GM23338 (cell line): ENCODE measurements at regions not wholly inside any gene's neighbourhood (a gene's known extent, or its start where the extent isn't known, plus 50 kb on each side); places are given as distances from the start of the nearest gene placed in this dataset.

Experiments used
- ATAC-seq: fragments of 200-7000 bp; cut with Tn5 transposase; 3 replicates; pipeline ENCODE4 v1.9.1; 2020
- DNase-seq: peaks from one replicate; pipeline ENCODE4 v3.0.0-alpha.2; 2015; ENCODE audit warnings: low spot score
- H2AFZ ChIP-seq: fragments of 200-600 bp; sonication (generic); 2 replicates; pipeline ENCODE4 v1.8.0; 2016; ENCODE audit warnings: antibody characterized with exemption, mild to moderate bottlenecking, moderate library complexity
- H3F3A ChIP-seq: fragments of 200-600 bp; sonication (generic); replicated peaks from 2 replicates; pipeline ENCODE4 v1.8.0; 2017; ENCODE audit warnings: antibody characterized with exemption, mixed run types, low read depth
- H3K27ac ChIP-seq: fragments of 200-600 bp; sonication (generic); 2 replicates; pipeline ENCODE4 v1.6.1; 2016; ENCODE audit warnings: low read depth
- H3K27me3 ChIP-seq: fragments of 200-600 bp; sonication (generic); 2 replicates; pipeline ENCODE4 v1.8.0; 2016; ENCODE audit warnings: mild to moderate bottlenecking, mixed run types, moderate library complexity; ENCODE audit not compliant: insufficient read depth
- H3K36me3 ChIP-seq: fragments of 200-600 bp; sonication (generic); 2 replicates; pipeline ENCODE4 v1.8.0; 2016; ENCODE audit warnings: mild to moderate bottlenecking; ENCODE audit not compliant: insufficient read depth
- H3K4me1 ChIP-seq: fragments of 200-600 bp; sonication (generic); 2 replicates; pipeline ENCODE4 v1.8.0; 2016; ENCODE audit warnings: mild to moderate bottlenecking, moderate library complexity; ENCODE audit not compliant: insufficient read depth
- H3K4me2 ChIP-seq: fragments of 200-600 bp; sonication (generic); 2 replicates; pipeline ENCODE4 v1.7.1; 2017; ENCODE audit warnings: mixed run types
- H3K4me3 ChIP-seq: fragments of 200-600 bp; sonication (generic); 2 replicates; pipeline ENCODE4 v1.6.1; 2016; ENCODE audit warnings: mixed run types
- H3K79me2 ChIP-seq: fragments of 200-600 bp; sonication (generic); replicated peaks from 2 replicates; pipeline ENCODE4 v1.8.0; 2017; ENCODE audit warnings: mild to moderate bottlenecking; ENCODE audit not compliant: insufficient read depth
- H3K9me2 ChIP-seq: fragments of 200-600 bp; sonication (generic); 2 replicates; pipeline ENCODE4 v1.8.0; 2017; ENCODE audit not compliant: insufficient read depth
- H4K20me1 ChIP-seq: fragments of 200-600 bp; sonication (generic); replicated peaks from 2 replicates; pipeline ENCODE4 v1.8.0; 2017; ENCODE audit warnings: mild to moderate bottlenecking; ENCODE audit not compliant: insufficient read depth
- H3K27ac Mint-ChIP-seq: 2 replicates; pipeline ENCODE4 v1.8.0; 2020; ENCODE audit warnings: inconsistent platforms, mild to moderate bottlenecking, moderate library complexity, mixed read lengths
- H3K27me3 Mint-ChIP-seq: 3 replicates; pipeline ENCODE4 v1.8.0; 2022; ENCODE audit warnings: low read depth, mild to moderate bottlenecking, moderate library complexity, mixed read lengths, inconsistent platforms; ENCODE audit not compliant: insufficient read depth, poor library complexity
- H3K36me3 Mint-ChIP-seq: 3 replicates; pipeline ENCODE4 v1.8.0; 2021; ENCODE audit warnings: low read depth, mild to moderate bottlenecking, inconsistent platforms, moderate library complexity, mixed read lengths
- H3K4me1 Mint-ChIP-seq: 3 replicates; pipeline ENCODE4 v1.8.0; 2020; ENCODE audit warnings: mild to moderate bottlenecking, inconsistent platforms, mixed read lengths
- H3K4me3 Mint-ChIP-seq: 3 replicates; pipeline ENCODE4 v1.8.0; 2021; ENCODE audit warnings: moderate library complexity, mild to moderate bottlenecking, inconsistent platforms, mixed read lengths
- H3K9me3 Mint-ChIP-seq: 3 replicates; pipeline ENCODE4 v1.8.0; 2020; ENCODE audit warnings: moderate library complexity, mild to moderate bottlenecking, inconsistent platforms, mixed read lengths
- CREB1 ChIP-seq: fragments of 250-450 bp; sonication (Bioruptor Pico); IDR thresholded peaks from 2 replicates; pipeline ENCODE4 v1.5.0; 2020; ENCODE audit warnings: low read depth, mild to moderate bottlenecking, moderate library complexity
- CTCF ChIP-seq, 2 experiments: fragments of 200-600 bp in 1 of 2; sonication (generic) in 1 of 2; conservative IDR thresholded peaks; 2 replicates each; pipeline versions ENCODE4 v1.5.1 to v1.6.1; 2016 to 2017; ENCODE audit warnings: antibody characterized with exemption in 2 of 2, low read depth in 2 of 2, mild to moderate bottlenecking in 2 of 2, moderate library complexity in 1 of 2
- EZH2 ChIP-seq: fragments of 200-600 bp; sonication (generic); IDR thresholded peaks from one replicate; pipeline ENCODE4 v1.8.0; 2017; ENCODE audit warnings: antibody characterized with exemption, mild to moderate bottlenecking, low read depth; ENCODE audit not compliant: unreplicated experiment
- EZH2phosphoT487 ChIP-seq: fragments of 200-600 bp; sonication (generic); IDR thresholded peaks from one replicate; pipeline ENCODE4 v1.8.1; 2018; ENCODE audit warnings: antibody characterized with exemption; ENCODE audit not compliant: unreplicated experiment
- JUNB ChIP-seq: IDR thresholded peaks from one replicate; pipeline ENCODE4 v1.6.1; 2016; ENCODE audit warnings: antibody characterized with exemption; ENCODE audit not compliant: unreplicated experiment
- NANOG ChIP-seq: IDR thresholded peaks from 2 replicates; pipeline ENCODE4 v1.6.1; 2016; ENCODE audit warnings: antibody characterized with exemption, borderline replicate concordance
- POLR2AphosphoS5 ChIP-seq: IDR thresholded peaks from 2 replicates; pipeline ENCODE4 v1.6.1; 2016; ENCODE audit warnings: antibody characterized with exemption, low read depth
- REST ChIP-seq: IDR thresholded peaks from one replicate; pipeline ENCODE4 v1.6.1; 2018; ENCODE audit warnings: antibody characterized with exemption; ENCODE audit not compliant: unreplicated experiment
- STAT1 ChIP-seq: IDR thresholded peaks from one replicate; pipeline ENCODE4 v1.6.1; 2016; ENCODE audit warnings: antibody characterized with exemption; ENCODE audit not compliant: unreplicated experiment
- ZNF114 ChIP-seq: fragments of 250-450 bp; sonication (Bioruptor Pico); IDR thresholded peaks from 2 replicates; pipeline ENCODE4 v1.5.0; 2020; ENCODE audit warnings: mild to moderate bottlenecking, moderate library complexity
- ZNF331 ChIP-seq: fragments of 250-450 bp; sonication (Bioruptor Pico); IDR thresholded peaks from 2 replicates; pipeline ENCODE4 v1.5.0; 2020; ENCODE audit warnings: low read depth, mild to moderate bottlenecking, moderate library complexity
- TF ChIP-seq, protein P1 (sequence below): IDR thresholded peaks from 2 replicates; pipeline ENCODE4 v1.6.1; 2016; ENCODE audit warnings: antibody characterized with exemption
- TF ChIP-seq, protein P2 (sequence below): fragments of 250-450 bp; sonication (Bioruptor Pico); IDR thresholded peaks from 2 replicates; pipeline ENCODE4 v1.5.0; 2020; ENCODE audit warnings: mild to moderate bottlenecking, moderate library complexity

DNA sequence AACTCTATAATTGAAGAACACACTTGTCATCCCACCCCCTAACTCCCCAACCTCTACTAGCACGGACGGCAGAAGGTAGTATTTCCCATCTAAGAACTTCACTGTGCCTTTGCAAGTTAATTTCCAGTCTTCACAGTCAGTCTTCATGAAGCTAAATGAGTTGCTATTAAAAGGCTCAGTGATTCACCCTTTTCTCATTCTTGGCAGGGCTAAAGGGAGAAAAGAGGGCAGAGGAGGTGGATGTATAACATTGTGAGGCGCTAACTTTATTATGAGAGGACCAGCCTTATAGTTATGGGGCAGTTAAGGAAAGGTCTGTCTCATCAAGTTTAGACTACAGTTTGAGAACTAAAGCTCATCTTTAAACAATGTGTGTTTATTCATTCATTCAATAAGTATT lies 161.0 kb upstream of the S100G start:
- no peaks in the 10 kb centered on the region for H3K79me2 ChIP-seq
- ATAC-seq (no peak), DNase-seq (no peak)
- peaks cover 3% of the 10 kb centered on the region; the same call in 1 of the 2 replicates for H3K9me2 ChIP-seq
- no peaks in the 10 kb centered on the region for H3K36me3 ChIP-seq
- H3K4me2 ChIP-seq, result no peak overlapping the region
- no peaks in the 10 kb centered on the region for H3K27me3 ChIP-seq
- H2AFZ ChIP-seq, result no peak overlapping the region
- peaks cover 3% of the 10 kb centered on the region for H3K9me3 Mint-ChIP-seq
- peaks cover 8% of the 10 kb centered on the region for H3K4me1 Mint-ChIP-seq
- no peaks in the 10 kb centered on the region for H4K20me1 ChIP-seq
- peaks cover 8% of the 10 kb centered on the region; the same call in 2 of the 3 replicates for H3K36me3 Mint-ChIP-seq
- H3K4me3 Mint-ChIP-seq, result no peak overlapping the region
- H3K27ac ChIP-seq, result no peak overlapping the region
- H3K27me3 Mint-ChIP-seq, result peaks cover 1% of the 10 kb centered on the region
- no peak overlapping the region for H3K27ac Mint-ChIP-seq
- H3K4me3 ChIP-seq, result no peak overlapping the region
- no peak for TF ChIP-seq REST
- TF ChIP-seq, protein P1, sequence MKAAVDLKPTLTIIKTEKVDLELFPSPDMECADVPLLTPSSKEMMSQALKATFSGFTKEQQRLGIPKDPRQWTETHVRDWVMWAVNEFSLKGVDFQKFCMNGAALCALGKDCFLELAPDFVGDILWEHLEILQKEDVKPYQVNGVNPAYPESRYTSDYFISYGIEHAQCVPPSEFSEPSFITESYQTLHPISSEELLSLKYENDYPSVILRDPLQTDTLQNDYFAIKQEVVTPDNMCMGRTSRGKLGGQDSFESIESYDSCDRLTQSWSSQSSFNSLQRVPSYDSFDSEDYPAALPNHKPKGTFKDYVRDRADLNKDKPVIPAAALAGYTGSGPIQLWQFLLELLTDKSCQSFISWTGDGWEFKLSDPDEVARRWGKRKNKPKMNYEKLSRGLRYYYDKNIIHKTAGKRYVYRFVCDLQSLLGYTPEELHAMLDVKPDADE, result no peak
- TF ChIP-seq ZNF114 (CRISPR knock-in tag), result no peak
- TF ChIP-seq POLR2AphosphoS5, result no peak
- TF ChIP-seq EZH2phosphoT487, result no peak
- TF ChIP-seq ZNF331 (CRISPR knock-in tag), result no peak
- TF ChIP-seq JUNB, result no peak
- no peak for TF ChIP-seq NANOG
- TF ChIP-seq, protein P2, sequence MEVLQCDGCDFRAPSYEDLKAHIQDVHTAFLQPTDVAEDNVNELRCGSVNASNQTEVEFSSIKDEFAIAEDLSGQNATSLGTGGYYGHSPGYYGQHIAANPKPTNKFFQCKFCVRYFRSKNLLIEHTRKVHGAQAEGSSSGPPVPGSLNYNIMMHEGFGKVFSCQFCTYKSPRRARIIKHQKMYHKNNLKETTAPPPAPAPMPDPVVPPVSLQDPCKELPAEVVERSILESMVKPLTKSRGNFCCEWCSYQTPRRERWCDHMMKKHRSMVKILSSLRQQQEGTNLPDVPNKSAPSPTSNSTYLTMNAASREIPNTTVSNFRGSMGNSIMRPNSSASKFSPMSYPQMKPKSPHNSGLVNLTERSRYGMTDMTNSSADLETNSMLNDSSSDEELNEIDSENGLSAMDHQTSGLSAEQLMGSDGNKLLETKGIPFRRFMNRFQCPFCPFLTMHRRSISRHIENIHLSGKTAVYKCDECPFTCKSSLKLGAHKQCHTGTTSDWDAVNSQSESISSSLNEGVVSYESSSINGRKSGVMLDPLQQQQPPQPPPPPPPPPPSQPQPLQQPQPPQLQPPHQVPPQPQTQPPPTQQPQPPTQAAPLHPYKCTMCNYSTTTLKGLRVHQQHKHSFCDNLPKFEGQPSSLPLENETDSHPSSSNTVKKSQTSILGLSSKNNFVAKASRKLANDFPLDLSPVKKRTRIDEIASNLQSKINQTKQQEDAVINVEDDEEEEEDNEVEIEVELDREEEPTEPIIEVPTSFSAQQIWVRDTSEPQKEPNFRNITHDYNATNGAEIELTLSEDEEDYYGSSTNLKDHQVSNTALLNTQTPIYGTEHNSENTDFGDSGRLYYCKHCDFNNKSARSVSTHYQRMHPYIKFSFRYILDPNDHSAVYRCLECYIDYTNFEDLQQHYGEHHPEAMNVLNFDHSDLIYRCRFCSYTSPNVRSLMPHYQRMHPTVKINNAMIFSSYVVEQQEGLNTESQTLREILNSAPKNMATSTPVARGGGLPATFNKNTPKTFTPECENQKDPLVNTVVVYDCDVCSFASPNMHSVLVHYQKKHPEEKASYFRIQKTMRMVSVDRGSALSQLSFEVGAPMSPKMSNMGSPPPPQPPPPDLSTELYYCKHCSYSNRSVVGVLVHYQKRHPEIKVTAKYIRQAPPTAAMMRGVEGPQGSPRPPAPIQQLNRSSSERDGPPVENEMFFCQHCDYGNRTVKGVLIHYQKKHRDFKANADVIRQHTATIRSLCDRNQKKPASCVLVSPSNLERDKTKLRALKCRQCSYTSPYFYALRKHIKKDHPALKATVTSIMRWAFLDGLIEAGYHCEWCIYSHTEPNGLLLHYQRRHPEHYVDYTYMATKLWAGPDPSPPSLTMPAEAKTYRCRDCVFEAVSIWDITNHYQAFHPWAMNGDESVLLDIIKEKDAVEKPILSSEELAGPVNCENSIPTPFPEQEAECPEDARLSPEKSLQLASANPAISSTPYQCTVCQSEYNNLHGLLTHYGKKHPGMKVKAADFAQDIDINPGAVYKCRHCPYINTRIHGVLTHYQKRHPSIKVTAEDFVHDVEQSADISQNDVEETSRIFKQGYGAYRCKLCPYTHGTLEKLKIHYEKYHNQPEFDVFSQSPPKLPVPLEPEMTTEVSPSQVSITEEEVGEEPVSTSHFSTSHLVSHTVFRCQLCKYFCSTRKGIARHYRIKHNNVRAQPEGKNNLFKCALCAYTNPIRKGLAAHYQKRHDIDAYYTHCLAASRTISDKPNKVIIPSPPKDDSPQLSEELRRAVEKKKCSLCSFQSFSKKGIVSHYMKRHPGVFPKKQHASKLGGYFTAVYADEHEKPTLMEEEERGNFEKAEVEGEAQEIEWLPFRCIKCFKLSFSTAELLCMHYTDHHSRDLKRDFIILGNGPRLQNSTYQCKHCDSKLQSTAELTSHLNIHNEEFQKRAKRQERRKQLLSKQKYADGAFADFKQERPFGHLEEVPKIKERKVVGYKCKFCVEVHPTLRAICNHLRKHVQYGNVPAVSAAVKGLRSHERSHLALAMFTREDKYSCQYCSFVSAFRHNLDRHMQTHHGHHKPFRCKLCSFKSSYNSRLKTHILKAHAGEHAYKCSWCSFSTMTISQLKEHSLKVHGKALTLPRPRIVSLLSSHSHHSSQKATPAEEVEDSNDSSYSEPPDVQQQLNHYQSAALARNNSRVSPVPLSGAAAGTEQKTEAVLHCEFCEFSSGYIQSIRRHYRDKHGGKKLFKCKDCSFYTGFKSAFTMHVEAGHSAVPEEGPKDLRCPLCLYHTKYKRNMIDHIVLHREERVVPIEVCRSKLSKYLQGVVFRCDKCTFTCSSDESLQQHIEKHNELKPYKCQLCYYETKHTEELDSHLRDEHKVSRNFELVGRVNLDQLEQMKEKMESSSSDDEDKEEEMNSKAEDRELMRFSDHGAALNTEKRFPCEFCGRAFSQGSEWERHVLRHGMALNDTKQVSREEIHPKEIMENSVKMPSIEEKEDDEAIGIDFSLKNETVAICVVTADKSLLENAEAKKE (CRISPR knock-in tag), result no peak
- TF ChIP-seq STAT1, result no peak
- TF ChIP-seq CREB1 (CRISPR knock-in tag), result no peak
- no peak for TF ChIP-seq CTCF (conservative IDR thresholded peaks at IDR 0.05; ENCODE audit: low read depth in 2 of 2)
- TF ChIP-seq EZH2, result no peak
- H3K4me1 ChIP-seq, result peaks cover 13% of the 10 kb centered on the region
- H3F3A ChIP-seq, result no peaks in the 10 kb centered on the region
